GM12872 (cell line): ENCODE measurements at regions not wholly inside any gene's neighbourhood (a gene's known extent, or its start where the extent isn't known, plus 50 kb on each side); places are given as distances from the start of the nearest gene placed in this dataset.

ENCODE experiments used
- TF ChIP-seq, protein P1 (sequence below): IDR thresholded peaks from 3 replicates; pipeline ENCODE4 v1.5.1; 2011; ENCODE audit warnings: low read depth, mild to moderate bottlenecking, low read length, moderate library complexity; ENCODE audit not compliant: insufficient read depth

DNA sequence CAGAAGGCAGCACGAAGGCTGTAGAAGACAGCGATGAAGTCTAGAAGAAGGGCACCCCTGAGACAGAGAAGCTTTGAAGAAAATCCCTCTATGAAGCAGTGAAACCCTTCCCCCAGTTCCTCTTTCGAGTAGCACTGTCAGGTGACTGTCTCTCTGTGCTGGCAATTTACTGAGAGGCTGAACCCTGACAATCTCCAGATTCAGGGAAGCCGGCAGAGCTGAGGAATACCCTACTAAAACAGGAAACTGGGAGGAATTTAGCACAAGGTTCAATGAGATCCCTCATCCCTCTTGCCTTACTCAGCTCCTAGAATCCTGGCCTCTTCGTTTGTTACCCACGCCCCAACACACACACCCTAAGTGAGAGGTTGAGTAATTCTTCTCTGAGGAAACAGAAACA, 239.7 kb upstream of the NOCT start:
- TF ChIP-seq, protein P1, sequence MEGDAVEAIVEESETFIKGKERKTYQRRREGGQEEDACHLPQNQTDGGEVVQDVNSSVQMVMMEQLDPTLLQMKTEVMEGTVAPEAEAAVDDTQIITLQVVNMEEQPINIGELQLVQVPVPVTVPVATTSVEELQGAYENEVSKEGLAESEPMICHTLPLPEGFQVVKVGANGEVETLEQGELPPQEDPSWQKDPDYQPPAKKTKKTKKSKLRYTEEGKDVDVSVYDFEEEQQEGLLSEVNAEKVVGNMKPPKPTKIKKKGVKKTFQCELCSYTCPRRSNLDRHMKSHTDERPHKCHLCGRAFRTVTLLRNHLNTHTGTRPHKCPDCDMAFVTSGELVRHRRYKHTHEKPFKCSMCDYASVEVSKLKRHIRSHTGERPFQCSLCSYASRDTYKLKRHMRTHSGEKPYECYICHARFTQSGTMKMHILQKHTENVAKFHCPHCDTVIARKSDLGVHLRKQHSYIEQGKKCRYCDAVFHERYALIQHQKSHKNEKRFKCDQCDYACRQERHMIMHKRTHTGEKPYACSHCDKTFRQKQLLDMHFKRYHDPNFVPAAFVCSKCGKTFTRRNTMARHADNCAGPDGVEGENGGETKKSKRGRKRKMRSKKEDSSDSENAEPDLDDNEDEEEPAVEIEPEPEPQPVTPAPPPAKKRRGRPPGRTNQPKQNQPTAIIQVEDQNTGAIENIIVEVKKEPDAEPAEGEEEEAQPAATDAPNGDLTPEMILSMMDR, result no peak

DNA sequence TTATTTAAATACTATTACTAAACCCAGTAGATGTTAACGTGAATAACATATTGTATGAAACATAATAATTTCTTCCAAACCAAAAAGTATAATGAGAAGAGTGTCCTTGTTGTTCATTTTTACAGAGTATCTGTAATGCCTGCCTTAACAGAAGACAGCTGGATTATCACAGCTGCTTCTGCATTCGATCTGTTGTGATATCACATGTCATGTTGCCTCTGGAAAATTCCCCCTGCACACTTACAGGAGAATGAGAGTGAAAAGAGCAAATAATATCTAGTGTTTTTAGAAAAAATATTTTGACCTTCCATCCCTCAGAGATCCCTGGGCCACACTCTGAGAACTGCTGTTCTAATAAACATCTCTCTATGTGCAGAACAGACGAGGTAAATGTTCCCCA, 240.1 kb upstream of the NOCT start:
- TF ChIP-seq, protein P1, result no peak

DNA sequence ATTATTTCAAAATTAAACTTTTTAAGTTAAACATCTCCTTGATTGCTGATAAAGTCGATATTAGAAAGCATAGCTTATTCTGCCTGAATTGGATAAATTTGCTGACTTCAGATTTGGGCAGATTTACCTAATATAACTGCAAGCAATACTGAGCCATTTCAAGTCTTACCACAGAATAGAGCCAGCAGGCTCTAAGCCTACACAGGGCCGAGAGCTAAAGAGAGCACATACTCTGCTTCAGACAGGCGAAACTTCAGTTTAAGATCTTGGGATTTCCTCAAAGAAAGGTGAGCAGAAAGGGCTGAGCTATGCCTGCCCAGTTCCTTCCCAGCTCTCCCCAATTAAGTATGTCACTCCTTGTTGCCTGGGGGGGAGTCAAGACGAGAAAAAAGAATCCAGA, 240.6 kb upstream of the NOCT start:
- TF ChIP-seq, protein P1, result no peak

DNA sequence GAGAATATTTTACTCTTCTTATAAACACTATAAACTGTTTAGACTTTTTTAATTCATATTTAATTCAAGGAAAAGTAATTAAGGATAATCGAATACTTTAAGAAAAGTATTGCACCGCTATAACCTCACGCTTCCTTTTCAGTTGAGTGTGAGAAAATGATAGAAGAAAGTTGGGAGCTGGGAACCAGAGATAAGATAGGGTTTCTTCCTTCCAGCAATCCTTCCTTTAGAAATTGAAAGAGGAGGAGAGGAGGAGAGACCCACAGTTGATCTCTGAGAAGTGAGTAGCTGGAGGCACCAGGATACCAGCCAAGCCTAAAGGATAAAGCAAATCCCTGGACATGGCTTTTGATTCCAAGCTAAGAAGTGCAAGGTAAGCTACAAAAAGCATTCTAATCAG, 242.3 kb upstream of the NOCT start:
- TF ChIP-seq, protein P1, result no peak

DNA sequence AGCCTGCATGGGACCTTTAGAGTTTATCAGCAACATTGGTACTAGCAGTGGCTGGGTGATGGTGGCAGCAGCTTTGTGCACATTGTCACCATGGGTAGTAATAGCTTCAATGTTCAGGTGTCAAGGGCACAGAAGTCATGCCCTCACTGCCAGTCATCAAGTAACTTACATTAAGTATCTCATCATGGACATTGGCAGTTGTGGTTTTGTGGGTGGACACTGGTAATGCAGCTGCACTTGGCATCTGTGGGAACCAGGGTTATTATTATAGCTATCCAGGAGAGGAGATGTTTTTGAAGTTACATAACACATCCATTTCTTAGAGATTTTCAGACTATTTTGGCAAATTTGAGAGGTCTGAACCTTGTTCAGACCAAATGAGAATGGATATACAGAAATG, 243.2 kb upstream of the NOCT start:
- TF ChIP-seq, protein P1, result no peak

DNA sequence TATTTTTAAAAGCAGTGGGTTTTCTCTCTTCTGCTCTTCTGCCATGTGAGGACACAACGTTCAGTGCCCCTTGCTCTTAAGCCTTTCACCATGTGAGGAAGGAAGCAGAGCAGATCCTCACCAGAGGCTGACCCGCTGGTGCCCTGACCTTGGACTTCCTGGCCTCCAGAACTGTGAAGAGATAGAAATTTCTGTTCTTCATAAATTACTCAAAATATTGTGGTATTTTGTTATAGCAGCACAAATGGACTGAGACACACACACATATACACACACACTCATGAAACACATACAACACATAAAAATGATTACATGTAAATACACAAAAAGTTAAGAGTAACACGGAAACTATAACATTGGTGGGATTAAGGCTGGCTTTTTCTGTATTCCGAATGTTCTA, 244.8 kb upstream of the NOCT start:
- TF ChIP-seq, protein P1, result no peak

DNA sequence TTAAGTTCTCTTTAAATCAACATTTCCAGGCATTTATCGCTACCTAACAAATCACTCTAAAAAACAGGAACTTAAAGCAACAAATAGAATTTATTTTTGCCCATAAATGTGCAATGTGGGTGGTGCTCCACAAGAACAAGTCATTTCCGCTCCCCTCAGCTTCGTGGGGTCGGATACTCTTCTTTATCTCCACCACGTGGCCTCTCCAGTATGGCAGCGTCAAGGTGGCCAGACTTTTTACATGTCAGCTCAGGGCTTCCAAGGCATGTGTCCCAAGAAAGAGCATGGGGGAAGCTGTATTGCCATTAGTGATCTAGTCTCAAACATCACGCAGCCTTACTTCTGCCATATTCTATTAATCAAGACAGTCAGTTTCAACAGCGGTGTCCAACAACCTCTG, 249.2 kb upstream of the NOCT start:
- TF ChIP-seq, protein P1, result no peak

DNA sequence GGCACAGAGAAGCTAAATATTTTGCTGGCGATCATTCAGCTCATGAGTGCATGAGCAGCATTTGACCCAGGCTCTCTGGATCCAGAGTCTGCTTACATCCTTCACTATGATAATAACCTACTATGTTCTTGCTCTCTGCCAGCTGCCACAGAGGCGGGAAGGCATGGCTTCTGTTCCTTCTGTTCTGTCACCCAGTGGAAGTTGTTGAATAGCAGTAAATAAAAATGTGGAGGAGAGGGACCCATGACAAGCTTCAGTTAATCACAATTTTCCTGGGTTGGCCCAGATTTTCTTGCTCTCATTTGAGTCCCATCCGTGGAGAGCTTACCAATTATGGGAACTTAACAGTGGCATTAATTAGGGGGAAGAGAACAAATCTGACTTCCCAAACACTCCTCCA, 250.1 kb upstream of the NOCT start:
- TF ChIP-seq, protein P1, result no peak
